ENCODE measurements at regions not wholly inside any gene's neighbourhood (a gene's known extent, or its start where the extent isn't known, plus 50 kb on each side); places are given as distances from the start of the nearest gene placed in this dataset.

DNA sequence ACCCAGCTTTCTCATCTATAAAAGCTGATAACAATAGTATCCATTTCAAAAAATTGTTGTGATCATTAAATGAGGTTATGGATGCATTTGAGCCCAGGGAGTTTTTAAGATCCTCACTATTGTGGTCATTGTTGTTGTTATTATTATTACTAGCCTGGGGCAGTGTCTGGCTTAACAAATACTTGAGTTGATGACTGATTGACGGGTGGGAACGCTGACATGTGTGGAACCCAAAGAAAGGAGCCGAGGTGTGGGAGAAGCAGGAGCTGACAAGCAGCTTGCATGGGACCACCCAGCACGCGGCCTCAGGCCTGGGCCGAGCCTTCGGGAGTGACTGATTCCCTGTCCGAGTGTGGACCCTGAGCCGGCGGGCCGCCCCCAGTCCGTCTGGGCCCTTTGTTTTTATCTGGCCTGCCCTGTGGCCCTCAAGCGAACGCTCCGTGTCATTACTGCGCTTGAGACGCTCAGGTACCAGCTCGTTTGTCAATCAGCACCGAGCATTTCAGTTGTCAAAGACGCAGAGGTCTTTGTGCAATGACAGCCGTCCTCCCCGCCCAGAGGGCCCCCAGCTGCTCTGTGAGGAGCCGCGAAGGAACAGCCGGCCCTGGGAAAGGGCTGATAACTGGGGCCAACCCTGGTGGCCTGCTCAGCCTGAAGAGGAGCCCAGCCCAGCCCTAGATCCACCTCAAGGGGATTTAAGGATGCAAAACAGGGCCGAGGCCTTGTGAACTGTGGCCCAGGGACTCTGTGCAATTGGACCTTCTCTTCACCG is 132.9 kb upstream of the FOXF1 start:
- Mint-ChIP-seq H3K4me1 (no peaks in the 10 kb centered on the region), H3K27me3 (peaks cover 18 to 19% of the 10 kb centered on the region in 2 donors), H3K9me3 (peaks cover 10 to 13% of the 10 kb centered on the region in 2 donors), H3K36me3 (no peaks in the 10 kb centered on the region), H3K4me3 (no peak overlapping the region), H3K27ac (no peak overlapping the region)
- DNase-seq: no peak
- ATAC-seq (replicated peaks): no peak

DNA sequence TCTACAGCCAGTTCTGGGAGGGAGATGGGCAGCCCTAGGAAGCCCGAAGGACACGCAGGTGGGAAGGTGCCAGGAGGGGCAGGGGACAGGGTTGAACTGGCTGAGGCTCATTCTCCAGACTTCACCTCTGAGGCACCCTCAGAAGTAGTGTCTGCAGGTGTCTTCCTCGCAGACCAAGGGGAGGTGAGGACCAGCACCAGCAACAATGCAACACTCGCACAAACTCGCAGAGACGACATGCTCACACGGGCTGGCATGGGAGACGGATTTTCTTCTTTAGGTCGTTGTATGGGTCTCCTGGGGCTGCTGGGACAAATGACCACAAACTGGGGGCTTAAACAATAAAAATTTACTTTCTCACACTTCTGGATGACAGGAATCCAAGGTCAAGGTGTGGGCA is 132.2 kb upstream of the FOXF1 start:
- Mint-ChIP-seq H3K9me3 (peaks cover 10 to 13% of the 10 kb centered on the region in 2 donors), H3K27me3 (peaks cover 18 to 20% of the 10 kb centered on the region in 2 donors), H3K27ac (no peak overlapping the region), H3K4me1 (no peaks in the 10 kb centered on the region), H3K36me3 (no peaks in the 10 kb centered on the region), H3K4me3 (no peak overlapping the region)
- DNase-seq (no peak), ATAC-seq (replicated peaks) (no peak)

DNA sequence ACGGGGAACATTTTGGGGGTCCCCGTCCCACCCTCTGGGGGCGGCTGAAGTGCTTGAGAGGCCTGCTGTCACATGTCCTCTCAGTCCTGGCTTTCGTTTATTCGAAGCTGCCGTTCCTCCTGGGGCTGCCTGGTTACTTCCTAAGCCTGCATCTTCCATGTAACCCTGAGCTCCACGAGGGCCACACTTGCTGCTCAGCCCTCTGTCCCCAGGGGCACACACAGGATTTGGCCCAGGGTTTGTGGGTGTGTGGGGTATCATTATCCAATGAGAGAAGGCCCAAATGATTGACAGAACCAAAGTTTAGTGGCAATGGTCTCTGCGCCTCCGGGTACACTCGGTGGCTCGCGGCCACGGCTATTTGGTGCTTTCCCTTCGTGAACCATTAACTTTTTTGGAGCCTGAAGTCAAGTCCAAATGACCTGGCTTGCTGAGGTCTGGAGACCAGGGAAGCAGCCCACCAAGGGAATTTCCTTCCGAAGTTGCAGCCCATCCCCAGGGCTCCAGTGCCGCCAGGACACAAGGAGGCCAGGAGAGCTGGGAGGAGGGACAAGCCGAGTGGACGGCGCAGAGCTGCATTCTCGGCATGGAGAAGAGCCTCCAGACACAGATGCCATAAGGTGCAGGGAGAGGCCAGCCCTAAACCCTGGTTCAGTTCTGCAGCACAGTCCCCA is 131.4 kb upstream of the FOXF1 start:
- Mint-ChIP-seq H3K4me3 (no peak overlapping the region), H3K9me3 (peaks cover 10 to 12% of the 10 kb centered on the region in 2 donors), H3K27ac (no peak overlapping the region), H3K27me3 (peaks cover 21 to 24% of the 10 kb centered on the region in 2 donors), H3K4me1 (peaks cover 0 to 2% of the 10 kb centered on the region in 2 donors), H3K36me3 (no peaks in the 10 kb centered on the region)
- ATAC-seq (replicated peaks): no peak
- DNase-seq: no peak

DNA sequence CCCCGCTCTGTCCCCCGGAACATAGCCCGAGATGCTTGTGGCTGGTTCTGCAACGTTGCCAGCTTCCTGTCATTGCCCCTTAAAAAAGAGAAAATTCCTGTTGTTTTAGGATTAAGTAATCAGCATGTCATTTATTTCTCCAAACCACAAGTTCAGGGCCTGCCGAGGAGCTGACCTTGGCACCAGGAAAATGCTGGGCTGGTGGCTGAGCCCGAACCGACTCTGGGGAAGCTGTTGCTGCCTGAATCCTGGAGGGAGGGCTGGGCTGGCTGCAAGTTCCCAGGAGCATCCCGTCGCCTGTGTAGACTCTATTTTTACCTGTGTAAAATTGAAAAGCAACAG is 130.9 kb upstream of the FOXF1 start:
- no peak for ATAC-seq (replicated peaks)
- H3K9me3 Mint-ChIP-seq: peaks cover 7 to 9% of the 10 kb centered on the region in 2 donors
- no peak overlapping the region for H3K27ac Mint-ChIP-seq
- H3K4me1 Mint-ChIP-seq: peaks cover 0 to 2% of the 10 kb centered on the region in 2 donors
- H3K4me3 Mint-ChIP-seq: no peak overlapping the region
- peaks cover 25 to 26% of the 10 kb centered on the region in 2 donors for H3K27me3 Mint-ChIP-seq
- DNase-seq: no peak
- no peaks in the 10 kb centered on the region for H3K36me3 Mint-ChIP-seq

DNA sequence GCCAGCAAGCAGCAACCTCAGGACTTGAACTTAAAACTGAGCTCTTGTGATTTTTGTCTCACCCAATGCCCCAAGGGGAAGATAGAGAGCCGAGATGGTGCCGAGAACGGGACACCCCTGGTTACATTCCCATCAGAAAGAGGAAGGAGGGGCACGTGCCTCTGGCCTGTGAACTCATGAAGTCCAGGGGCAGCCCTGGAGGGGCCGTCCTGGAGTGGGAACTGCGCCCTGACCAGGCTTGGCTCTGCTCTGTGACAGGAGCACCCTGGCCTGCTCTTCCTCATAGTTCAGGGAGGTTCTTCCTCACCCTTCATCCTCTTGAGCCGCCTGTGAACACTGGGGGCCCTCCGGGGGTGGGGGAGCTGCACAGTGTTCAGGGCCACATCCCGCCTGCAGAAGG is 130.3 kb upstream of the FOXF1 start:
- DNase-seq (no peak), ATAC-seq (replicated peaks) (no peak)
- H3K36me3 Mint-ChIP-seq: no peaks in the 10 kb centered on the region
- peaks cover 3 to 5% of the 10 kb centered on the region in 2 donors for H3K9me3 Mint-ChIP-seq
- no peak overlapping the region for H3K27ac Mint-ChIP-seq
- H3K4me1 Mint-ChIP-seq: peaks cover 0 to 2% of the 10 kb centered on the region in 2 donors
- peaks cover 24 to 28% of the 10 kb centered on the region in 2 donors for H3K27me3 Mint-ChIP-seq
- H3K4me3 Mint-ChIP-seq: no peak overlapping the region

DNA sequence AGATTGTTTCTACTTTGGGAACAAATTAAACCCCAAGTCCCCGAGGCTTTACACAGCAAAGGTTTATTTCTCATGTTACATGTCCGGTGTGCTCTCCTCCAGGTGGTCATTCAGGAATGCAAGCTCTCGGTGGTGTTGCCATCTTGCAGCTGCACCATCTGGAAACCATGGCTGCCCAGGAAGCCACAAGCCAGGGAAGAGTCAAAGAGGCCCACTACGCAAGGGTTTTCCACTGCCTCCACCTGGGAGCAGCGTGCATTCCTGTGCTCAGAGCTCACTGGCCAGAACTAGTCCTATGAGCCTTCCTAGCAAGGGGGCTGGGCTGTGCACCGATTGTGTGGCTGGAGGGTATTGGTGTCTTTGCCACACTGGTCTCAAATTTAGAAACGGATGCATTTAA is 128.8 kb upstream of the FOXF1 start:
- no peak for DNase-seq
- Mint-ChIP-seq H3K4me1 (peaks cover 0 to 2% of the 10 kb centered on the region in 2 donors), H3K27ac (no peak overlapping the region), H3K36me3 (no peaks in the 10 kb centered on the region), H3K4me3 (no peak overlapping the region), H3K9me3 (peaks cover 3% of the 10 kb centered on the region in 2 donors), H3K27me3 (peaks cover 24 to 37% of the 10 kb centered on the region in 2 donors)
- no peak for ATAC-seq (replicated peaks)

DNA sequence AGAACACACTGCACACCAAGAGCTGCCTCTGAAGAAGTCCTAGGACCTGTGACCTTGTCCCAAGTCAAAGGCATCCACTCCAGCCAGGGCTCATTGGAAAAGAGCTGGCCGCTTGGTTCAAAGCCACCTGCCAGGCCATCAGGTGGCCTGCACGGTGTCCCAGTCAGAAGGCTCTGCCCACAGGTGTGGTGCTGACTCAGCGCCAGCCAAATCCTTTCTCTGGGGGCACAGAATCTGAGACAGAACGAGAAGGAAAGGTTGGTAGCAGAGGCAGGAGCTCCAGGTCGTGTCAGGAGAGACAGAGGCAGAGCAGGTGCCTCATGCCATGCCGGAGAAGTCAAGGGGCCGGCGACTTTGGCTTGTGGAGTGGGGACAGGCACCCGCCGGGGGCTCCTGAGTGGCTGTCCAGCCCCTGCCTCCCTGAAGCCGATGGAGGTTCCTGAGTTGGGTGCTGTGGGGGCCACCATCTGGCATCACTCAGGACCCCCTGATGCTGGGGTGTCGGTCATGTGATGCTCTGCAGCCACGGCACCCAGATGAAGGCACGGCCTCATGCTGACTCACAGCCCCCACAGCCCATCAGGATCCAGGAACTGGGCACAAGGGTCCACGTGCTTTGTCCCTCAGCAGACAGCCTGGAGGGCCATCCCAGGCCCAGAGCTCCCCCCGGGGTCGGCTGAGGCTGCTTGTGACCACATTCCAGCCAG is 128.1 kb upstream of the FOXF1 start:
- no peak for DNase-seq
- H3K9me3 Mint-ChIP-seq: no peaks in the 10 kb centered on the region
- H3K4me3 Mint-ChIP-seq: no peak overlapping the region
- no peaks in the 10 kb centered on the region for H3K36me3 Mint-ChIP-seq
- H3K27ac Mint-ChIP-seq: no peak overlapping the region
- H3K4me1 Mint-ChIP-seq: peaks cover 0 to 2% of the 10 kb centered on the region in 2 donors
- ATAC-seq (replicated peaks): no peak
- H3K27me3 Mint-ChIP-seq: peaks cover 24 to 34% of the 10 kb centered on the region in 2 donors

DNA sequence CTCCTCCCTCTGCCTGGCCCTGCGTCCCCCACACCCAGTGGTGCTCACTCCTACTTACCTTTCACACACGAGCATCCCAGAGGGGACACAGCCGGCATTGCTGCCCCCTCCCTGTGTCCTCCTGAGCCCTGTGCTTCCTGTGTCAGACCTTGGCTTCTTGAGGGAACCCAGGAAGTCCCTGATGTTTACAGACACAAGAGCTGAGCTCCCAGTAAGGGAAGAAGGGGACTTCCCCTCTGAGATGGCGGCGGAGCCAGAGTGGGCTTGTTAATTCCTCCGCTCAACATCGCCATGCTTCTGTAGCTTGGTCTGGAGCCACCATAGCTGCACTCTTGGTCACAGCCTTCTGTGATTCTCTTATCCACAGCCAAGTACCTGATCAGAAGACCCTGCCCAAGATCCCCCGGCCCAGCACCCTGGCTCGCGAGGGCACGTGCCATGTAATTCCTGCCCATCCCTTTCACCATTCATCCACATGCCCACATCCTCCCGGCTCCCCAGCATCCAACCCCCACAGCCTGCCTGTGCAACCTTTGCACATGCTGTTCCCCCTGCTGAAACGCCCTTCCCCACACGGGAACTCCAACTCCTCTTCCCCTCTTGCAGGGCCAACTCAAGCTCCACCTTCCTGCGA is 127.4 kb upstream of the FOXF1 start:
- Mint-ChIP-seq H3K9me3 (peaks cover 0 to 2% of the 10 kb centered on the region in 2 donors), H3K27ac (no peak overlapping the region), H3K4me1 (peaks cover 0 to 2% of the 10 kb centered on the region in 2 donors), H3K27me3 (peaks cover 30 to 39% of the 10 kb centered on the region in 2 donors), H3K4me3 (no peak overlapping the region), H3K36me3 (no peaks in the 10 kb centered on the region)
- DNase-seq: no peak
- no peak for ATAC-seq (replicated peaks)

DNA sequence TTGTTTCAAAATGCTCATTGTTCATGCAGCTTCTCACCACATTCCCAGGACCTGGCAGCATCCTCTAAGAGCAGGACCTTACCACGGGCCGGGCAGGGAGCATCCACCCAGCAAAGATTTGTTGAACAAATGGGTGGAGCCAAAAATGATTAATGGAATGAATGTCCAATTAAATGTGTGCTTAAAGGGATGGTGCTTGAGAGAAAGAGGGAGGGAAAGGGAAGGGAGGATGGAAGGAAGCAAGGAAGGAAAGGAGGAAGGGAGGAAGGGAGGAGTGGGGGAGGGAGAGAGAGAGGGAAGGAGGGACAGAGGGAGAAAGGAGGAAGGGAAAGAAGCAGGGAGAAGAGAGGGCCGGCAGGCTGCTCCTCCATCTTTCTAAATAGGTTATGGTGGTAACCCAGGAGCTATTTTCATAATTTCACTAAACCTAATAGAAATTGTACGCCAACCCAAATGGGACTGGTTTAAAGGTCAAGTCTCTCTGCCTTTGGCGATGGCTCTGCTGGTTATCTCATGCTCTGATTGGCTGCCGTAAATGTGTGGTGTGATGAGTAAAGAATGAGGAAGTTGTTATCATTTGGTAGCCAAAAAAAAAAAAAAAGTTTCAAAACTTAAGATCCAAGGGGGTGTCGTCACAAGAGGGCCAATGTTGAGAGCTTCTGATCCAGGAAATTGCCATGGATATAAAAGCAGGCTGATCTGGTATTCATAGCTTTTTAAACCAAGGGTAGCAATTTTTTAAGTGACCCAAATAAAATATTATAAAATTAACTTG is 126.7 kb upstream of the FOXF1 start:
- Mint-ChIP-seq H3K4me3 (no peak overlapping the region), H3K27me3 (peaks cover 33 to 47% of the 10 kb centered on the region in 2 donors), H3K4me1 (peaks cover 0 to 2% of the 10 kb centered on the region in 2 donors), H3K9me3 (peaks cover 0 to 2% of the 10 kb centered on the region in 2 donors), H3K36me3 (no peaks in the 10 kb centered on the region), H3K27ac (no peak overlapping the region)
- ATAC-seq (replicated peaks) (no peak), DNase-seq (no peak)

DNA sequence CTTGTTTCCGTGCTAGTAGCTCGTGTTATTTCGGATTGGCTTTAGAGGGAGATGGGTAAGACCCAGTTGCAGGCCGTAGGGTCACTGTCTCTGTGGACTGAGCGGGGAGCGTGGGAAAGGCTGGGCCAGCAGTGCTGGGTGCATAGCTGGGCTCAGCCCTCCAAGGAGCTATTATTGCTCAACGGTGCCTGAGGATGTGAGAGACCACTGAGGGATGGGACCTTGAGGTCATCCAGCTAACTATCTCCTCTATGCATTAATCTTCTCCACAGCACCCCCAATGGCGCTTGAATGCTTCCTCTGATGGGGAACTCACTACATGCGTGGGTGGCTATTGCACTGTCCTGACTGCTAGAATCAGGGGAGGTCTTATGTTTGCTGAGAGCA is 126.1 kb upstream of the FOXF1 start:
- Mint-ChIP-seq H3K27me3 (peaks cover 33 to 49% of the 10 kb centered on the region in 2 donors), H3K27ac (no peak overlapping the region), H3K9me3 (peaks cover 0 to 2% of the 10 kb centered on the region in 2 donors), H3K36me3 (no peaks in the 10 kb centered on the region), H3K4me3 (no peak overlapping the region), H3K4me1 (peaks cover 0 to 2% of the 10 kb centered on the region in 2 donors)
- DNase-seq (no peak), ATAC-seq (replicated peaks) (no peak)

DNA sequence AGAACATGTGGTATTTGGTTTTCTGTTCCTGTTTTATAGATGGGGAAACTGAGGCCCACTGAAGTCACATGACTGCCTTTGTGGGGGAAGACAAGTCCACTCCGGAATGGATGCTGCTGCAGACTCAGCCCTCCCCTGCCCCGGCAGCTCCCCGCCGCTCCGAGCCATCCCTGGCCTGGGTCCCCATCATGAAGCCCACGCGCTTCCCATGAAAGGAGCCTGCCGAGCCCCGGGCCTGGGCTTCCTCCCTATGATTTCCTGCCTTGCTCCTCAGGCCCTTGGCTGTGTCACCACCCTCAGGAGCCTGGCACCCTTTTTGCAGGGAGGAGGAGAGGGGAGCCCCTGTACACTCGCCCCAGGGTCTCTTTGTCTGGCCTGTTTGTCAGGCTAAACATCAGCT is 125.3 kb upstream of the FOXF1 start:
- Mint-ChIP-seq H3K9me3 (peaks cover 0 to 2% of the 10 kb centered on the region in 2 donors), H3K27me3 (peaks cover 33 to 49% of the 10 kb centered on the region in 2 donors), H3K36me3 (no peaks in the 10 kb centered on the region), H3K4me1 (peaks cover 0 to 2% of the 10 kb centered on the region in 2 donors), H3K27ac (no peak overlapping the region), H3K4me3 (no peak overlapping the region)
- ATAC-seq (replicated peaks): no peak
- DNase-seq: no peak

DNA sequence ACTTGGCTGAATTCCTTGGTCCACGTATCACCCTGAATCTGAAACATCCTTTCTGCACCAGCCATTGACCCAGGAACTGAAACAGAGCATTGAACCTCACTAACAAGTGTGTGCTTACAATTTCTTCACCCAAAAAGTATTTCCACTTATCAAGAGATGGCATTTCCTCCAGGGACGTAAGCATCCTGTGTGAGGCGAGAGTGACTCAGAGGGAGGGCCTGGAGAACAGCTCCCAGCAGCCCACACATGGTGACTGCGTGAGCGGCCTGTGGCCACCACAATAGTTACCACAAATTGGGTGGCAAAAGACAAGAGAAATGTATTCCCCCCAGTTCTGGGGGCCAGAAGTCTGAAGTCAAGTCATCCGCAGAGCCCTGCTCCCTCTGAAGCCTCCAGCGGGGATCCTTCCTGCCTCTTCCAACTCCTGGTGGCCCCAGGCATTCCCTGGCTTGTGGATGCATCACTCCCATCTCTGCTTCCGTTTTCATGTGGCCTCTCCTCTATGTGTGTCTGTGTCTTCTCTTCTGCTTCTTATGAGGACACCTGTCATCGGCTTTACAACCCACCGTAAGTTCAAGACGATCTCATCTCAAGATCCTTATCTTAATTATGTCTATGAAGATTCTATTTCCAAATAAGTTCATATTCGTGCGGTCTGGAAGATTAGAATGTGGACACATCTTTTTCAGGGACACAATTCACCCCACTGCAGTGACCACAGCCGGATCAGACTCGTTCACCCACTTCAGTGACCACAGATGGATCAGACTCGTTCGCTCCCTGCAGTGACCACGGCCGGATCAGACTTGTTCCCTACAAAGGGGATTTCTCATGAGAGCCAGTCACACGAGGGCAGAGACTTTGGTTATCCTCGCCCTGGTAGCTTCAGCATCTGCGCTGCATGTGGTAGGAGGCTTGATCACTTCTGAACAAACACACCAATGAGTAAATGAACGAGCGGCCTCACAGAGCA is 122.6 kb upstream of the FOXF1 start:
- Mint-ChIP-seq H3K27ac (no peak overlapping the region), H3K4me3 (no peak overlapping the region), H3K9me3 (peaks cover 0 to 2% of the 10 kb centered on the region in 2 donors), H3K36me3 (no peaks in the 10 kb centered on the region), H3K4me1 (peaks cover 0 to 2% of the 10 kb centered on the region in 2 donors), H3K27me3 (peaks cover 25 to 42% of the 10 kb centered on the region in 2 donors)
- ATAC-seq (replicated peaks) (no peak), DNase-seq (no peak)

DNA sequence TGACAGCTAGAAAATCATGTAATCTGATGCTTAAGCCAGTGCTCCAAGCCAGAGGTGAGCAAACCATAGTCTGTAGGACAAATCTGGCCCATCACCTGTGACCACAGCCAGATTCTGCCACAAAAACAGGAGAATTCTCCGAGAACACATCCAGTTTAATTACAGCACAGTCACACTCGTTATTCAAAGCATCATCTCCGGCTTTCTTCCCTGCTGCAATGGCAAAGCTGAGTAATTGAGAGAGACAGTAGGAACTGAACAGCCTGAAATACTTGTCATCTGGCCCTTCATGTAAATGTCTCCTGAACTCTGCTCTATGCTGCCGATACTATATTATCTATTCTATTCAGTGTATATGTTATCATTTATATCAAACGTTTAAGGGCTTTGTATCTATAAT is 121.4 kb upstream of the FOXF1 start:
- DNase-seq (no peak), ATAC-seq (replicated peaks) (no peak)
- Mint-ChIP-seq H3K4me1 (no peaks in the 10 kb centered on the region), H3K36me3 (no peaks in the 10 kb centered on the region), H3K27ac (no peak overlapping the region), H3K4me3 (no peak overlapping the region), H3K9me3 (peaks cover 0 to 2% of the 10 kb centered on the region in 2 donors), H3K27me3 (peaks cover 13 to 34% of the 10 kb centered on the region in 2 donors)

All from stimulated activated naive B cell treated with anti-CD40 and anti-IgM and Interleukin-4, amounts not matched to agents 10 μg/mL and 1 μg/mL and 100 μg/mL, for 72 hours (primary cell).